OCI-LY1 (cell line): ENCODE measurements at regions not wholly inside any gene's neighbourhood (a gene's known extent, or its start where the extent isn't known, plus 50 kb on each side); places are given as distances from the start of the nearest gene placed in this dataset.

Experiments used
- H2AFZ ChIP-seq: fragments of 200-600 bp; sonication (generic), shearing (Covaris generic); 2 replicates; pipeline ENCODE4 v1.6.0; 2014; ENCODE audit warnings: antibody characterized with exemption, mild to moderate bottlenecking, low read length
- H3F3A ChIP-seq: fragments of 200-600 bp; sonication (generic), shearing (Covaris generic); 2 replicates; pipeline ENCODE4 v1.6.0; 2014; ENCODE audit warnings: mild to moderate bottlenecking, antibody characterized with exemption, low read length, moderate library complexity; ENCODE audit not compliant: insufficient read depth
- H3K27ac ChIP-seq: fragments of 200-600 bp; sonication (generic); 2 replicates; pipeline ENCODE4 v1.5.1; 2014; ENCODE audit warnings: low read length, mixed run types, mild to moderate bottlenecking, low read depth; ENCODE audit not compliant: poor library complexity, severe bottlenecking
- H3K27me3 ChIP-seq: fragments of 200-600 bp; sonication (generic); 2 replicates; pipeline ENCODE4 v1.6.0; 2014; ENCODE audit warnings: antibody characterized with exemption, mild to moderate bottlenecking, low read length, moderate library complexity; ENCODE audit not compliant: insufficient read depth
- H3K36me3 ChIP-seq: fragments of 200-600 bp; sonication (generic); 2 replicates; pipeline ENCODE4 v1.6.1; 2014; ENCODE audit warnings: mild to moderate bottlenecking, antibody characterized with exemption, low read length, moderate library complexity, mixed read lengths; ENCODE audit not compliant: insufficient read depth
- H3K4me1 ChIP-seq: fragments of 200-600 bp; sonication (generic); 2 replicates; pipeline ENCODE4 v1.5.1; 2014; ENCODE audit warnings: mild to moderate bottlenecking, low read length, moderate library complexity; ENCODE audit not compliant: insufficient read depth, severe bottlenecking
- H3K4me2 ChIP-seq: fragments of 200-600 bp; sonication (generic), shearing (Covaris generic); 2 replicates; pipeline ENCODE4 v1.6.1; 2014; ENCODE audit warnings: low read length
- H3K4me3 ChIP-seq: fragments of 200-600 bp; sonication (generic); 2 replicates; pipeline ENCODE4 v1.5.1; 2014; ENCODE audit warnings: low read length, low read depth, mild to moderate bottlenecking, mixed read lengths; ENCODE audit not compliant: poor library complexity, severe bottlenecking
- H3K79me2 ChIP-seq: fragments of 200-600 bp; shearing (Covaris generic); 2 replicates; pipeline ENCODE4 v1.6.1; 2016; ENCODE audit warnings: mixed run types, low read length, mixed read lengths; ENCODE audit not compliant: insufficient read depth
- H3K9ac ChIP-seq: fragments of 200-600 bp; sonication (generic), shearing (Covaris generic); 2 replicates; pipeline ENCODE4 v1.6.1; 2014; ENCODE audit warnings: mild to moderate bottlenecking, low read length, mixed read lengths
- H3K9me2 ChIP-seq: fragments of 200-600 bp; sonication (generic), shearing (Covaris generic); 2 replicates; pipeline ENCODE4 v1.6.1; 2014; ENCODE audit warnings: low read depth, mild to moderate bottlenecking, low read length, mixed read lengths
- H3K9me3 ChIP-seq: fragments of 200-600 bp; shearing (Covaris generic); 2 replicates; pipeline ENCODE4 v1.6.1; 2014; ENCODE audit warnings: low read length, mixed read lengths
- H4K20me1 ChIP-seq: fragments of 200-600 bp; sonication (generic), shearing (Covaris generic); 2 replicates; pipeline ENCODE4 v1.6.0; 2016; ENCODE audit warnings: mild to moderate bottlenecking, low read length; ENCODE audit not compliant: insufficient read depth
- CTCF ChIP-seq: fragments of 200-600 bp; sonication (generic), shearing (Covaris generic); IDR thresholded peaks from 2 replicates; pipeline ENCODE4 v1.5.1; 2017; ENCODE audit warnings: mild to moderate bottlenecking, antibody characterized with exemption, low read length, moderate library complexity, mixed read lengths
- EZH2 ChIP-seq: fragments of 200-600 bp; sonication (generic), shearing (Covaris generic); IDR thresholded peaks from 2 replicates; pipeline ENCODE4 v1.8.0; 2017; ENCODE audit warnings: borderline replicate concordance, mixed run types, mild to moderate bottlenecking, antibody characterized with exemption, low read length, moderate library complexity, mixed read lengths

GRCh38 chr7:46391231-46392201 lies 470.4 kb upstream of the IGFBP3 start:
- no peaks in the 10 kb centered on the region for H3K79me2 ChIP-seq
- no peak overlapping the region for H3K4me3 ChIP-seq
- H3K27me3 ChIP-seq, result no peaks in the 10 kb centered on the region
- H3K36me3 ChIP-seq, result no peaks in the 10 kb centered on the region
- H3K9ac ChIP-seq, result no peak overlapping the region
- TF ChIP-seq EZH2 (no peak), CTCF (no peak)
- no peaks in the 10 kb centered on the region for H3F3A ChIP-seq
- no peaks in the 10 kb centered on the region for H3K4me1 ChIP-seq
- no peaks in the 10 kb centered on the region for H3K9me3 ChIP-seq
- no peaks in the 10 kb centered on the region for H3K9me2 ChIP-seq
- no peaks in the 10 kb centered on the region for H4K20me1 ChIP-seq
- no peak overlapping the region for H3K4me2 ChIP-seq
- H3K27ac ChIP-seq, result no peak overlapping the region
- no peak overlapping the region for H2AFZ ChIP-seq

GRCh38 chr7:46390042-46390441 lies 469.0 kb upstream of the IGFBP3 start:
- no peaks in the 10 kb centered on the region for H3K27me3 ChIP-seq
- H3K36me3 ChIP-seq, result no peaks in the 10 kb centered on the region
- H3K27ac ChIP-seq, result no peak overlapping the region
- H3K4me1 ChIP-seq, result no peaks in the 10 kb centered on the region
- H3K9me2 ChIP-seq, result no peaks in the 10 kb centered on the region
- no peak overlapping the region for H2AFZ ChIP-seq
- no peak overlapping the region for H3K4me2 ChIP-seq
- H3K9me3 ChIP-seq, result no peaks in the 10 kb centered on the region
- H3F3A ChIP-seq, result no peaks in the 10 kb centered on the region
- H3K79me2 ChIP-seq, result no peaks in the 10 kb centered on the region
- no peak overlapping the region for H3K9ac ChIP-seq
- no peak for TF ChIP-seq EZH2
- no peak for TF ChIP-seq CTCF
- H3K4me3 ChIP-seq, result no peak overlapping the region
- no peaks in the 10 kb centered on the region for H4K20me1 ChIP-seq

- no peak overlapping the region for H3K27ac ChIP-seq
- no peak overlapping the region for H3K4me2 ChIP-seq
- no peaks in the 10 kb centered on the region for H3K79me2 ChIP-seq
- no peak overlapping the region for H3K4me3 ChIP-seq
- TF ChIP-seq CTCF (no peak), EZH2 (no peak)
- H3K9me2 ChIP-seq, result no peaks in the 10 kb centered on the region
- no peaks in the 10 kb centered on the region for H3K9me3 ChIP-seq
- no peaks in the 10 kb centered on the region for H3K27me3 ChIP-seq
- no peaks in the 10 kb centered on the region for H3K36me3 ChIP-seq
- no peaks in the 10 kb centered on the region for H3F3A ChIP-seq
- H2AFZ ChIP-seq, result no peak overlapping the region
- no peak overlapping the region for H3K9ac ChIP-seq
- no peaks in the 10 kb centered on the region for H3K4me1 ChIP-seq
- no peaks in the 10 kb centered on the region for H4K20me1 ChIP-seq
Observed at GRCh38 chr7:46389146-46389545, 468.1 kb upstream of the IGFBP3 start.
